ENCODE measurements at regions not wholly inside any gene's neighbourhood (a gene's known extent, or its start where the extent isn't known, plus 50 kb on each side); places are given as distances from the start of the nearest gene placed in this dataset.

- H4K20me1 ChIP-seq (ENCODE audit: insufficient read depth) = no peaks in the 10 kb centered on the region
- H2AFZ ChIP-seq (ENCODE audit: low read depth, low read length) = no peak overlapping the region
- H3K36me3 ChIP-seq (ENCODE audit: insufficient read depth, low read length) = no peaks in the 10 kb centered on the region
- TF ChIP-seq EP300 (conservative IDR thresholded peaks at IDR 0.05; ENCODE audit: poor library complexity, severe bottlenecking) (no peak), MXI1 (conservative IDR thresholded peaks at IDR 0.05; ENCODE audit: poor library complexity, severe bottlenecking) (no peak), POLR2AphosphoS5 (IDR thresholded peaks at IDR 0.05) (no peak), EZH2 (IDR thresholded peaks at IDR 0.05; ENCODE audit: borderline replicate concordance, insufficient read depth, low read length, poor library complexity, severe bottlenecking) (no peak), TAF1 (IDR thresholded peaks at IDR 0.05; ENCODE audit: low read depth) (no peak), SMC3 (conservative IDR thresholded peaks at IDR 0.05; ENCODE audit: poor library complexity) (no peak), RAD21 (conservative IDR thresholded peaks at IDR 0.05) (no peak), CTCF (IDR thresholded peaks at IDR 0.05; ENCODE audit: poor library complexity, severe bottlenecking) (no peak)
- TF ChIP-seq, protein P1, sequence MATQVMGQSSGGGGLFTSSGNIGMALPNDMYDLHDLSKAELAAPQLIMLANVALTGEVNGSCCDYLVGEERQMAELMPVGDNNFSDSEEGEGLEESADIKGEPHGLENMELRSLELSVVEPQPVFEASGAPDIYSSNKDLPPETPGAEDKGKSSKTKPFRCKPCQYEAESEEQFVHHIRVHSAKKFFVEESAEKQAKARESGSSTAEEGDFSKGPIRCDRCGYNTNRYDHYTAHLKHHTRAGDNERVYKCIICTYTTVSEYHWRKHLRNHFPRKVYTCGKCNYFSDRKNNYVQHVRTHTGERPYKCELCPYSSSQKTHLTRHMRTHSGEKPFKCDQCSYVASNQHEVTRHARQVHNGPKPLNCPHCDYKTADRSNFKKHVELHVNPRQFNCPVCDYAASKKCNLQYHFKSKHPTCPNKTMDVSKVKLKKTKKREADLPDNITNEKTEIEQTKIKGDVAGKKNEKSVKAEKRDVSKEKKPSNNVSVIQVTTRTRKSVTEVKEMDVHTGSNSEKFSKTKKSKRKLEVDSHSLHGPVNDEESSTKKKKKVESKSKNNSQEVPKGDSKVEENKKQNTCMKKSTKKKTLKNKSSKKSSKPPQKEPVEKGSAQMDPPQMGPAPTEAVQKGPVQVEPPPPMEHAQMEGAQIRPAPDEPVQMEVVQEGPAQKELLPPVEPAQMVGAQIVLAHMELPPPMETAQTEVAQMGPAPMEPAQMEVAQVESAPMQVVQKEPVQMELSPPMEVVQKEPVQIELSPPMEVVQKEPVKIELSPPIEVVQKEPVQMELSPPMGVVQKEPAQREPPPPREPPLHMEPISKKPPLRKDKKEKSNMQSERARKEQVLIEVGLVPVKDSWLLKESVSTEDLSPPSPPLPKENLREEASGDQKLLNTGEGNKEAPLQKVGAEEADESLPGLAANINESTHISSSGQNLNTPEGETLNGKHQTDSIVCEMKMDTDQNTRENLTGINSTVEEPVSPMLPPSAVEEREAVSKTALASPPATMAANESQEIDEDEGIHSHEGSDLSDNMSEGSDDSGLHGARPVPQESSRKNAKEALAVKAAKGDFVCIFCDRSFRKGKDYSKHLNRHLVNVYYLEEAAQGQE (IDR thresholded peaks at IDR 0.05; ENCODE audit: borderline replicate concordance) = no peak
- no peaks in the 10 kb centered on the region for H3F3A ChIP-seq (ENCODE audit: insufficient read depth, low read length, poor library complexity, severe bottlenecking)
- no peaks in the 10 kb centered on the region for H3K27me3 ChIP-seq (ENCODE audit: insufficient read depth, low read depth, low read length)
- no peak overlapping the region for H3K4me2 ChIP-seq (ENCODE audit: low read length)
- no peaks in the 10 kb centered on the region for H3K79me2 ChIP-seq (replicated peaks; ENCODE audit: insufficient read depth, low read length)
- no peak overlapping the region for H3K27ac ChIP-seq (ENCODE audit: low read length)
- H3K9me3 ChIP-seq (ENCODE audit: low read length) = no peaks in the 10 kb centered on the region
- no peak overlapping the region for H3K9ac ChIP-seq (ENCODE audit: low read length)
- H3K4me3 ChIP-seq (ENCODE audit: low read length) = no peak overlapping the region
- no peaks in the 10 kb centered on the region for H3K9me2 ChIP-seq (ENCODE audit: insufficient read depth, low read length)
Measured at GRCh38 chr12:46490635-46491034, 118.1 kb upstream of the SLC38A2 start.

DNA sequence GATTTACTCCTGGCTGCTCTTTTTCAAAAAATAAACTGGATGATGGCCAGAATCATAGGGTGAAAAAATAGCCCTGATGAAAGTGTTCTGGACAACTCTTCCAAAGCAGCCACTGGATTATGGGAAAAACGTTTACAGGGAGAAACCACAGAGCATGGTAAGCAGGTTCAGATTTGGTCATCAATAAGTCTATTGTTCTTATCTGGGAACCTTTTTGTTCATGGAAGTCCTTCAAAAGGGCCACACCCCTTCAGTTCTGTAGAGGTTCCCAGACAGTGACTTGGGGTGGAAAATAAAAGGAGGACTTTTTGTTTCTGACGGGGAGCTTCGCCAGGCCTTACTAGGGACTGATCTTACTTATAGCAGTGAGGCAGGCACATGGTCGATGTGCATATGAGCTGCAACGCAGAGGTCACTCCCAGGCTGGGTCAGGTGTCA, 117.4 kb upstream of the SLC38A2 start:
- no peak for TF ChIP-seq MXI1 (conservative IDR thresholded peaks at IDR 0.05; ENCODE audit: poor library complexity, severe bottlenecking)
- TF ChIP-seq, protein P1 (IDR thresholded peaks at IDR 0.05; ENCODE audit: borderline replicate concordance) = no peak
- TF ChIP-seq TAF1 (IDR thresholded peaks at IDR 0.05; ENCODE audit: low read depth) = no peak
- TF ChIP-seq CTCF (IDR thresholded peaks at IDR 0.05; ENCODE audit: poor library complexity, severe bottlenecking) = no peak
- TF ChIP-seq EP300 (conservative IDR thresholded peaks at IDR 0.05; ENCODE audit: poor library complexity, severe bottlenecking) = no peak
- no peak for TF ChIP-seq POLR2AphosphoS5 (IDR thresholded peaks at IDR 0.05)
- TF ChIP-seq RAD21 (conservative IDR thresholded peaks at IDR 0.05) = no peak
- no peak for TF ChIP-seq EZH2 (IDR thresholded peaks at IDR 0.05; ENCODE audit: borderline replicate concordance, insufficient read depth, low read length, poor library complexity, severe bottlenecking)
- TF ChIP-seq SMC3 (conservative IDR thresholded peaks at IDR 0.05; ENCODE audit: poor library complexity) = no peak
- H3K79me2 ChIP-seq (replicated peaks; ENCODE audit: insufficient read depth, low read length) = no peaks in the 10 kb centered on the region
- no peak overlapping the region for H3K4me2 ChIP-seq (ENCODE audit: low read length)
- H3K9me3 ChIP-seq (ENCODE audit: low read length) = no peaks in the 10 kb centered on the region
- H3F3A ChIP-seq (ENCODE audit: insufficient read depth, low read length, poor library complexity, severe bottlenecking) = no peaks in the 10 kb centered on the region
- H3K27me3 ChIP-seq (ENCODE audit: insufficient read depth, low read depth, low read length) = no peaks in the 10 kb centered on the region
- H3K36me3 ChIP-seq (ENCODE audit: insufficient read depth, low read length) = no peaks in the 10 kb centered on the region
- H3K4me3 ChIP-seq (ENCODE audit: low read length) = no peak overlapping the region
- H2AFZ ChIP-seq (ENCODE audit: low read depth, low read length) = no peak overlapping the region
- no peak overlapping the region for H3K9ac ChIP-seq (ENCODE audit: low read length)
- no peak overlapping the region for H3K27ac ChIP-seq (ENCODE audit: low read length)
- H3K9me2 ChIP-seq (ENCODE audit: insufficient read depth, low read length) = no peaks in the 10 kb centered on the region
- no peaks in the 10 kb centered on the region for H4K20me1 ChIP-seq (ENCODE audit: insufficient read depth)
